ENCODE measurements at regions not wholly inside any gene's neighbourhood (a gene's known extent, or its start where the extent isn't known, plus 50 kb on each side); places are given as distances from the start of the nearest gene placed in this dataset.
A peak's percentile ranks its signal among the peaks of the same experiment; 100 is the strongest.
"Not testable (repeated sequence)": the region's sequence is repeated elsewhere in the genome, so short reads cannot be mapped to it uniquely, and the experiment has no call there.

DNA sequence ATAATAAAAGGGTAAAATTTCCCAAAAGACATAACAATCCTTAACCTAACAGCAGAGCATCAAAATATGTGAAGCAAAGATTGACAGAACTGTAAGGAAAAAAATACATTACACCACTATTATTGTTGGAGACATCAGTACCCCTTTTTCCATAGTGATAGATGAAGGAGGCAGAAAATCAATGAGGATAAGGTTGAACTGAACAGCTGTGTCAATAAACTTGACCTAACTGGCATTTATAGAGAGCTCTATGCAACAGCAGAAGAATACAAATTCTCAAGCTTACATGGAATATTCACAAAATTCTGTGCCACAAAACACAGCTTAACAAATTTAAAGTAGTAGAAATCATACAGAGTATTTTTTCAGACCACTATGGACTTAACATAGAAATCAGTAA, 195.0 kb upstream of the ELAC2 start:
- DNase-seq (ENCODE audit: low spot score) = no peak

DNA sequence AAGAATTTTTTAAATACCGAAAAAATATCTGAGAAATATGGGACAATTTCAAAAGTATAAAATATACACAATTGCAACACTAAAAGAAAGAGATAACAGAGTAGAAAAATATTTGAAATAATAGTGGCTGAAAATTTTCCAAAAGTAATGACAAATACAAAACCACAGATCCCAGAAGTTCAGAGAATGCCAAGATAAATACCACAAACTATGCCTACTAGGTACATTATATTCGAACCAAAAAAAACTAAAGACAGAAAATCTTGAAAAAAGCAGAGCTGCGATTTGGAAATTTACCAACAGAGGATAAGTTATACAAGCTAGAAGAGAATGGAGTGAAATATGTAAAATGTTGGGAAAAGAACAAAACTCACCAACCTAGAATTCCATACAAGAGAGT, 191.3 kb upstream of the ELAC2 start:
- no peak for DNase-seq (ENCODE audit: low spot score)

GRCh38 chr17:13204607-13205237, 186.9 kb upstream of the ELAC2 start:
- DNase-seq (ENCODE audit: low spot score) = no peak

- DNase-seq (ENCODE audit: low spot score) = no peak
These were observed 185.0 kb upstream of the ELAC2 start for GRCh38 chr17:13202835-13203234.

DNA sequence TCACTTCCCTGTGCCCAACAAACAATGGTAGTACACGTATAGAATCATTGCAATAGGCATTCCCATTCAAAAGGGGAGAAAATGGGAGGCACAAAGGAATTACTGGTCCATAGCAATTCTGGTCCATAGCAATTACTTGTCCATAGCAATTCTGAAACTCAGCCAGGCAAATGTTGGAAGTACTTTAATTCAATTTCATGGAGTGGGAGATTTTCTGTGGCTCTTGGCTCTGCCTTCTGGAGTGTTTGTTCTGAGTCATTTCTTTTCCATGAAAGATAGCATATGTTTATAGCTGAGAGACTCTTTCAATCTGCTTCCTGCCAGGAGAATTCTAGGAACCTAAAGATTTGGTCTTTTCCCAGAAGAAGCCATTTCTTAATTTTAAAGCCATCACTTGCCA, 182.8 kb upstream of the ELAC2 start:
- no peak for DNase-seq (ENCODE audit: low spot score)

DNA sequence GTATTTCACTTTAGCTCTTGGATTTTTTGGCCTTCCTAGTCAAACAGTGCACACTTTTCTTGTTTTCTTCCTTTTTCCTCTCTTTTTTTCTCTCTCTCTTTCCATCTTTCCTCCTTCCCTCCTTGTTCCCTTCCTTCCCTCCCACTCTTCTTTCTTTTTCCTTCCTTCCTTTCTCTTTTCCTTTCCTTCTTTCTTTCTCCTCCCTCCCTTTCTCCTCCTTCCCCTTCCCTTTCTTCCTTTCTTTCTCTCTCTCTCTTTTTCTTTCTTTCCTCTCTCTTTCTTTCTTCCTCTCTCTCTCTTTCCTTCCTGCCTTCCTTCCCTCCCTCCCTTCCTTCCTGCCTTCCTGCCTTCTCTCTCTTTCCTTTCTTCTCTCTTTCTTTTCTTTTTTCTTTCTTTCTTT, 181.6 kb upstream of the ELAC2 start:
- no peak for DNase-seq (ENCODE audit: low spot score)

- DNase-seq (ENCODE audit: low spot score) = no peak
These were observed 179.8 kb upstream of the ELAC2 start for GRCh38 chr17:13197586-13197985.

- no peak for DNase-seq (ENCODE audit: low spot score)
These were observed 177.1 kb upstream of the ELAC2 start for GRCh38 chr17:13194887-13195286.

DNA sequence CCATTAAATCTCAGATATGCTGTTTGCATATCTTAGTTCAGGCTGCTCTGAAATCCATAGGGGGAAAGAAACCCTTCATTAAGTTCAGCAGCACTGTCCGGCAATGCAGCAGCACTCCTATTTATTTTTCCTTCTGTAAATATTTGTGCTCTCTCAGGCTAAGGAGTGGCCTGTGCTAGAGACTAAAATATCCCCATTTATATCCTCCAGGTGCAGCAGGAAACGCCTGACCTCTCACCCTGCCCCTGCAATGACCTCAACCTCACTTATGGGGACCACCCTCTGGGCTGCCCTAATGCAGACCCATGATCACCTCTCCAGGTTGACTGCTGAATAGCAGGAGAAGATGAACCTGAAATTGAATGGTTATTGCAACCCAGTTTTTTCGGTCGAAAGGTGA, 165.0 kb upstream of the ELAC2 start:
- no peak for DNase-seq (ENCODE audit: low spot score)

DNA sequence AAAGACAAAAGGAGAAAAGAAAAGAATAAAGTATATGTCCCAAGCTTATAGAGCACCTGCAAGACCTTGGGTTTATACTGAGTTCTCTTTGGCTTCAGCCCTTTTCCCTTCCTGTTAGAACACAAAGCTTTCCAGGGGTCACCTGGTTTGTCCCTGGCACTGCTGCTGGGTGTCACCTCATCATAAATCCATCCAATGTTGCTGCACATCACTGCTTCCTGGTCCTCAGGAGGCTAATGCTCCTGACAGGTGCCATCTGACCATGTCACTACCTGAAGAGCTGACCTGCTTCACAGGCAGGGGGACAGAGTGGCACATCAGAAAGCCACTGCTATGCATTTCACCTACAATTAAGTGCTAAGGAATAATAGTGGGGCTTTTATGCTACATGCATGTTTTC, 164.6 kb upstream of the ELAC2 start:
- no peak for DNase-seq (ENCODE audit: low spot score)

DNA sequence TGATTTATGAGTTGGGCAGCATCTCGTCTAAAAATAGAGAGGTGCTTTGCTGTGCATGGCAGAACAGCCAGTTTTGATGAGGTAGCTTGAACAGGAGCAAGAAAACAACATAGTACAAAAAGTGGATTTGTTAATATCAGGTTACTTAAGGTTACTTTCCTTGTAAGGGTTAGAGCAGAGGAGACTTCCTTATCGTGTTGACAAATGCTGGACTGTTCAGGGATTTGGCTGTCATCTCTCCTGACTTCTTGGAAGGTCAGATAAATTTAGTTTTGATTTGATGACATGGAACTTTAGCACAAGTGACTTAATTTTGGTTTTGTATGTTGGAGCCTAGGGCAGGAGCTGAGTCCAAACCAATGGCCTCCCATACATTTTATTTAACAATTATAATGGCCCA, 163.9 kb upstream of the ELAC2 start:
- no peak for DNase-seq (ENCODE audit: low spot score)

GRCh38 chr17:13176436-13176835, 158.6 kb upstream of the ELAC2 start:
- DNase-seq (ENCODE audit: low spot score) = no peak

DNA sequence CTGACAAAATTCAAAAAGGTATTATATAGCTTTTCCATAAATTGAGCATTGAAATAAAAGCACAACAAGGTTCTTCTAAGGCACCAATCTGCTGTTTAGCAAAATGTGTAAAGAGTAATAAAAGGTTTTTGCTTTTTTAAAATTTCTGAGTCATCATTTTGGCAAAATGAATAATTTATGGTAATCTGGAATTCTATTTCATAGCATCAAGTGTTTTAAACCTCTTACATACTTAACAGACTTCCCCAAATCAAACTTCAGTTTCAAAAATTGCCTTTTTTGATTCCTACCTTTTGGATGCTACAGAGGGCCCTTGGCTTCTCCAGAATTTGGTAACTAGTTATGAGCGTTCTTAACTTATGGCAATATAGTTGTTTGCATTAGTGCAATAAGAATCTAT, 154.0 kb upstream of the ELAC2 start:
- no peak for DNase-seq (ENCODE audit: low spot score)

DNA sequence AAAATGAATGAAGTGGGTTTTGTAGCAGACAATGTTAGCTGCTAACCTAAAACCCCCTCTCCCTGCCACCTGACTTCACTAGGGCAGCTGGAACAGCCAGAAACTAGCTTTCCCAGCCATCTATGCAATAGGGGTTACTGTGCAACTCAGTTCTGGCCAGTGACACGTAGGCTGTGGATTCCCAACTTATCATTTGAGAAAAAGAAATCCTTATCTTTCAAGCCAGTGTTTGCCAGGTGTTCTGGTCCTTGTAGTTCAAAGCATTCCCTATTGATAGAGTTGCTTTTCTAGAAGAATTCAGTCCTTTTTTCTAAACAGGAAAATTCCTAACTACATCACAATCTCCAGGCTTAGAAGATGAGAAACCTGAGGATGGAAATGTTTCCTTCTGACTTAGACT, 144.5 kb upstream of the ELAC2 start:
- no peak for DNase-seq (ENCODE audit: low spot score)

GRCh38 chr17:13160790-13161189, 143.0 kb upstream of the ELAC2 start:
- no peak for DNase-seq (ENCODE audit: low spot score)

- no peak for DNase-seq (ENCODE audit: low spot score)
These were observed 142.5 kb upstream of the ELAC2 start for GRCh38 chr17:13160296-13160695.

DNA sequence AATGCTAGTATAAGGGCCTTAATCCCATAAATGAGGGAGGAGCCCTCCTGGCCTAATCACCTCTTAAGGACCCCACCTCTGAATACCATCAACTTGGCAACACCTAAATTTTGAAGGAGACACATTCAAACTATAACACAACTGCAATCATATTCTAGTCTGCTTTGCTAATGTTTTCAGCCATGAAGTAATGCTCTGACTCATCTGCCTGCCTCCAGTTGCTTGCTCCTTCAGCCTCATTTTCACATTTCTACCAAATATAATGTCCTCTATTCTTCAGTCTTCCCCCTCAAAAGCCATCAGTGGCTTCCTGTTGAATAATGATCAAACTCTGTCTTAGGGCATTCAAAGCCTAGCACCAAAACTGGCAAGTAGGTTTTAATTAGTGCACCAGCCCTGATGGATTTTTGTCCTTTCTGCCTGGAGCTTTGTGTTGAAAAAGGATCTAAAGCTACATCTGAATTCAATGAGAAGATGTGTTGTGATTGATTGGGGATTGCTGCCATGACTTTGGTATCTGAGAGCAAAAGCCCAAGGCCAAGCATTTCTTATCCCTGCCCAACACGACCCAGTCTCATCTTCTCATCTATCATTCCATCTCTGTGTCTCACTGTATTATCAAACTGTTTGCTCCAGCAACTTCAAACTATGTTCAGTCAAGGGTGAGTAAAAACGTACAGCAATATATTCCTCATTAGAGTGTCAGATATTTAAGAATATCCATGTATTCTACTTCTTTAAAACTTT, 140.8 kb upstream of the ELAC2 start:
- DNase-seq (ENCODE audit: low spot score) = peak; percentile 38

GRCh38 chr17:13157656-13158055, 139.8 kb upstream of the ELAC2 start:
- peak; percentile 12 for DNase-seq (ENCODE audit: low spot score)

DNA sequence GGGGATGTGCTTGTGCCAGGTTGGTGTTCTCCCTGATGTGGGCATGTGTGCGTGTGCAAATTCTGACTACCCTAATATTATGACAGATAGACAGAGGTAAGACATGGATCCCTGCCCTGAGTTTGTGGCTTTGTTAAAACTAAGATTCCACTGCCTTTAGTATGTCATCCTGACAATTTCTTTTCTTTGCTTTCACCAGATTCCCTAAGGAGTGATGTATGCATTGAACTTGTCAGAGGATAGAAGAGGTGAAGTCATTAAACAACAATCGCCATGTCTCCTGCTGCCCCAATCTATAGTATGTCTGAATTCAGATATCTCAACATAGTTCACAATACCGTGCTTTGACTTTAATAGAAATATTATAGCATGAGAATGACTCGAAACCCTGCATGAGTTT, 137.1 kb upstream of the ELAC2 start:
- no peak for DNase-seq (ENCODE audit: low spot score)

- peak; percentile 10 for DNase-seq (ENCODE audit: low spot score)
These were observed 136.6 kb upstream of the ELAC2 start for GRCh38 chr17:13154398-13154797.

DNA sequence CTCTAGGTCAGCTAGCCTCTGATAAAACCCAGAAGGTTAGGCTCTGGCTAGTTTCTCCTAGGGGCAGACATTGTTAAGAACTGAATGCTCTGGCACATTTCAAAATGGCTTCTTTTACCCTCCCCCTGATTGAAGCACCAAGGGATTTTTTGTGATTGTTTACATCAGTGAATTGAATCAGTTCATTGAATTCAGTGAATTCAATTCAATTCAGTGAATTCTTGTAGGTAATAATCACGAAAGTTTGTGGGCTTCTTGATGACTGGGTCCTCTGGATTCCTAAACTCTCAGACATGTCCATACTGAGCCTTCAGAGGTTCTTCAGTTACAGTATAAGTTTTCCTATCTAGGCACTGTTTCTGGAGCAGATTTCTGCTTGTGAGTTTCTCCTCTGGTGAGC, 135.2 kb upstream of the ELAC2 start:
- DNase-seq (ENCODE audit: low spot score) = peak; percentile 32

DNA sequence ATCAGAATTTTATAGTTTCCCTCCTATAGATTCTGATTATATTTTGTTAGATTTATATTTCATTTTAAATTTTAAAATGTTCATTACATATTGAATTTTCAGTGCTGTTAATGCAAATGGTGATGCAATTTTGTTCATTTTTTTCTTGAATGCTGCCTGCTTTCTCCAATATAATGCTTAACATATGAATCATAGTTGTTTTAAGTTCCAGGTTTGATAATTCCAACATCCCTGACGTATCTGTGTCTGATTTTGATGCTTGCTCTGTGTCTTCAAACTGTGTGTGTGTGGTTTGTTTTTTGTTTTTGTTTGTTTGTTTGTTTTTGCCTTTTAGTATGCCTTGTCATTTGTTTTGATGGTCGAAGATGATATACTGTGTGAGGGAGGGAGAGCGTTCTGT, 134.7 kb upstream of the ELAC2 start:
- no peak for DNase-seq (ENCODE audit: low spot score)

DNA sequence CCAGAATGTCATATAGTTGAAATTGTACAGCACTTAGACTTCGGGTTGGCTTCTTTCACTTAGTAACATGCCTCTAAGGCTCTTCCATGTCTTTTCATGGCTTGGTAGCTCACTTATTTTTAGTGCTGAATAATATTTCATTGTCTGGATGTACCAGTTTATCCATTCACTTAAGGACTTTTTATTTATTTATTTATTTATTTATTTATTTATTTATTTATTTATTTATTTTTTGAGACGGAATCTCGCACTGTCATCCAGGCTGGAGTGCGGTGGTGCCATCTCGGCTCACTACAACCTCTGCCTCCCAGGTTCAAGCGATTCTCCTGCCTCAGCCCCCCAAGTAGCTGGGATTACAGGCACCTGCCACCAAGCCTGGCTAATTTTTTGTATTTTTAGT, 132.9 kb upstream of the ELAC2 start:
- not testable (repeated sequence) for DNase-seq (ENCODE audit: low spot score)

- no peak for DNase-seq (ENCODE audit: low spot score)
These were observed 125.2 kb upstream of the ELAC2 start for GRCh38 chr17:13143001-13143400.

Data from AG08395 (cell line).